ENCODE measurements at regions not wholly inside any gene's neighbourhood (a gene's known extent, or its start where the extent isn't known, plus 50 kb on each side); places are given as distances from the start of the nearest gene placed in this dataset.

GRCh38 chr5:68490406-68490805 is 274.9 kb downstream of the PIK3R1 start:
- DNase-seq: no peak

GRCh38 chr5:68494771-68495170 is 279.2 kb downstream of the PIK3R1 start:
- no peak for DNase-seq

GRCh38 chr5:68499987-68500386 is 284.4 kb downstream of the PIK3R1 start:
- no peak for DNase-seq

- no peak for DNase-seq
Observed at GRCh38 chr5:68500813-68501212, 285.3 kb downstream of the PIK3R1 start.

GRCh38 chr5:68502531-68502930 is 287.0 kb downstream of the PIK3R1 start:
- no peak for DNase-seq

GRCh38 chr5:68504306-68504705 is 288.8 kb downstream of the PIK3R1 start:
- DNase-seq: no peak

GRCh38 chr5:68505917-68506860 is 290.6 kb downstream of the PIK3R1 start:
- no peak for DNase-seq

GRCh38 chr5:68515514-68515913 is 300.0 kb downstream of the PIK3R1 start:
- DNase-seq: no peak

- no peak for DNase-seq
Observed at GRCh38 chr5:68518286-68518685, 302.7 kb downstream of the PIK3R1 start.

- DNase-seq: no peak
Observed at GRCh38 chr5:68519143-68519542, 303.6 kb downstream of the PIK3R1 start.

- no peak for DNase-seq
Observed at GRCh38 chr5:68521776-68522175, 306.2 kb downstream of the PIK3R1 start.

- DNase-seq: no peak
Observed at GRCh38 chr5:68522863-68523262, 307.3 kb downstream of the PIK3R1 start.

GRCh38 chr5:68528821-68529273 is 313.3 kb downstream of the PIK3R1 start:
- DNase-seq: no peak

GRCh38 chr5:68529581-68529980 is 314.0 kb downstream of the PIK3R1 start:
- DNase-seq: no peak

- DNase-seq: no peak
Observed at GRCh38 chr5:68531970-68532369, 316.4 kb downstream of the PIK3R1 start.

- DNase-seq: no peak
Observed at GRCh38 chr5:68533051-68533450, 317.5 kb downstream of the PIK3R1 start.

GRCh38 chr5:68533571-68534084 is 318.1 kb downstream of the PIK3R1 start:
- DNase-seq: no peak

GRCh38 chr5:68534131-68534940 is 318.8 kb downstream of the PIK3R1 start:
- peak; percentile 69 to 88 for DNase-seq

- DNase-seq: no peak
Observed at GRCh38 chr5:68534956-68535520, 319.5 kb downstream of the PIK3R1 start.

- no peak for DNase-seq
Observed at GRCh38 chr5:68538814-68539420, 323.4 kb downstream of the PIK3R1 start.

- DNase-seq: no peak
Observed at GRCh38 chr5:68540798-68541590, 325.4 kb downstream of the PIK3R1 start.

GRCh38 chr5:68542207-68542606 is 326.7 kb downstream of the PIK3R1 start:
- no peak for DNase-seq
